GM04503 (cell line): ENCODE measurements at regions not wholly inside any gene's neighbourhood (a gene's known extent, or its start where the extent isn't known, plus 50 kb on each side); places are given as distances from the start of the nearest gene placed in this dataset.

ENCODE experiments used
- DNase-seq: peaks from one replicate; pipeline ENCODE4 v3.0.0-alpha.2; 2012; ENCODE audit warnings: low read depth

DNA sequence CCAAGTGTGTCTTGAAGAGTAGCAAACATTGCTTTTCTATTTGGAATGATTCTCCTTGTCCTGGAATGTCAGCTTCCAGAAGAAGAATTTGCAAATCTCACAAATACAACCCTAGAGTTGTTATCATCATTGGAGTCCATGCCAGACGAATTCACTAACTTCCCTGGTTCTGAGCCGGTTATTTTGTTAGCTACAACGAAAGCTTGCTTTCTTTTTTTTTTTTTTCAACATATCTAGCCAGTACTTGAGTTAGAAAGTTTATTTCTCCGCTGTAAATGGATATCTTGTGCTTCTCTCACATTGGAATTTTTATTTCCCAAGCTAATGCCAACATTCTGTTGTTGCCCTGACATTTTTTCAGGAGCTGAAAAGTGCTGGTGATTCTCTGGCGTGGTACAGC is 138.1 kb upstream of the POM121L12 start:
- no peak for DNase-seq

DNA sequence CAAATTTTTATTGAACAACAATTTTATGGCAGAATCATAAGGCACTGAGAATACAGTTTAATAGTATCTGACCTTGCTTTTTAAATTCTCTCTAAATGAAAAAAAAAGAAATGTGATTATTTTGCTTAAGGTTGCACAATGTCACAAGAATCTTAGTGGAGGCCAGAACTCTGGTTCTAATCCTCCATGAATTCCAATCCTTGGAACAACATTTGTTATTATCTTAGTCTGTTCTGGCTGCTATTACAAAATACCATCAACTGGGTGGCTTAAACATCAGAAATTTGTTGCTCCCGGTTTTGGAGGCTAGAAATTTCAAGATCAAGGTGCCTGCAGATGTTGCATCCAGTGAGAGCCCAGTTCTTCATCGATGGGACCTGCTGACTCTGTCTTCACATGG is 158.2 kb upstream of the POM121L12 start:
- no peak for DNase-seq

DNA sequence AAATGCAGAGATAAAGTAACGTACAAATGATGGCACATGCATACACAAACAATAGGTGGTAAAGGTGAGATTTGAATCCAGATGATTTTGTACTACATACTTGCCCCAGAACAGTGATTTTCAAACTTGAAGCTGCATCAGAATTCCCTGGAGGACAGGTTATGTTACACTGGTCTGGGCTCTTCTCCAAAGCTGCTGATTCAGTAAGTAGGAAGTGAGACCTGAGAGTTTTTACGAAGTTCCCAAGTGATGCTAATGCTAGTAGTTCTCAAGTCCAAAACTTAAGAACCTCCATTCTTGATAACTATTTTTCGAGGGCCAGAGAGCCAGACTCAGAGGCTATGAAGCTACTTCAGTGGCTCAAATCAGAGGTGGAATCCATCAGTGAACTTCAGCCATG is 159.0 kb upstream of the POM121L12 start:
- no peak for DNase-seq

DNA sequence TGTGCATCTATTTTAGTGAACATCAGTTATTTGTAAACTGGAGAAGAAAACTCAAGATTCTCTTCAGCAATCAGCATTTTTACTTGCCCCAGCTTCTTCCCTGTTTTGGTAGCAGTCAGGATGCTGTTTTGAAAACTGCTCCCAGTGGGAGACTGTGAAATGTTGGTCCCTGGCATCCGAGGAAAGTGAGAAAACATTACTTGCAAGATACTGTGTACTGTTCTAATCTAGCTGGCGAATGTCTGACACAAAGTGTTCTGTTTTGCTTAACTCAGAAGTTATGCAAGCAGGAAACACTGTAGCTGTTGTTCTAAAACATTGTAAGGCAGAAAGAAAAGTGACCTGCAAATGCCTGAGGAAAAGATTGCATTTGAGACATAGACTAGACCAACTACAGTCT is 171.8 kb upstream of the POM121L12 start:
- DNase-seq: no peak

DNA sequence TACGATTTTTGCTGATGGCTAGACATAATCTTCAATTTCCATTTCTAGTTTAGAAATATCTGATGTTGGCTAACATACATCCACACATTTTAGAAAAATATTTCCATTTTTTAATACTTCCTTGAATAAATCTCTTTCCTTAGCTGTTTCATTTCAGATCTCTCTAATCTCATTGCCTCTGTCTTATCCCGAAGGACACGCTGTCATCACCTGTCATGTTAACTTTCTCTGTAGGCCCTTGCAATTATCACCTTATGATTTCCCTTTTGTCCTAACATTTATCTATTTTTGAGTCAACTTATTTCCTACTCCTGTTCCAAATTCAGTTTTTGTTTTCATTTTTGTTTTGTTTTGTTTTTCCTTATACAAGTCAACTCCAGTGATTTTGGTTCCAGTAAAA is 173.1 kb upstream of the POM121L12 start:
- no peak for DNase-seq

DNA sequence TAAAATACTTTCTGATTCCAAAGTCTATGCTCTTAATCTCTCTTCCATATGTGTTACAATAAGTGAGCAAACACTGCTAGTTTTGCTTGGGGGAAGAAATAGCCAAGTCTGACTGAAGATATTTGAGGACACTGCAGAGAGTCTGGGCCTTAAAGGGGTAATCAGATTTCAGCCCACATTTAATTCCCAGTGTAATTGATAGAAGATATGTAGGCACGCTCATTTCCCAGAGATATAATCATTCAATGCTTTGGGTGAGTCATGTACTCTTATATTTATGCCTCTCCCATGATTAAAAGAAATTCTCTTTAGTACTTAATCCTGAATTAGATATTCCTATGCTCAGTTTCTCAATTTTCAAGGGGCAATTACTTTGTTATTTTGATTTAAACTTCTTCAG is 178.1 kb upstream of the POM121L12 start:
- no peak for DNase-seq

DNA sequence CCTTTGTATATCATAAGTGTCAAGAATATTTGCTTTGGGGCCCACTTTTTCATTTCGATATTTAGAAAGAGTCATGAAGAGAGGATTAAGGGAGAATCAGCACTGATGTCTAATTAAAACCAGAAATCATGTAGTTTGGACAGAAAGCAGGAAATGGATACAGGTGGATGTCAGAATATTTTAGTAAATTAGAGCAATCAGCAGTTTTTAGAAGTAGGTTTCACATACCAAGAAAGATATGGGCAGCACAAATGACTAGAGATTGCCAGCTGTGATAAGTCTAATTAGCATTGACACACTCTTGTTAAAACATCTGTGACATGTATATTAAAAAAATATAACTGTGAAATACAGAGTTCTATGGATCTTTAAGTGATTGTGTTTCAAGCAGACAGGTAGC is 180.8 kb upstream of the POM121L12 start:
- no peak for DNase-seq

DNA sequence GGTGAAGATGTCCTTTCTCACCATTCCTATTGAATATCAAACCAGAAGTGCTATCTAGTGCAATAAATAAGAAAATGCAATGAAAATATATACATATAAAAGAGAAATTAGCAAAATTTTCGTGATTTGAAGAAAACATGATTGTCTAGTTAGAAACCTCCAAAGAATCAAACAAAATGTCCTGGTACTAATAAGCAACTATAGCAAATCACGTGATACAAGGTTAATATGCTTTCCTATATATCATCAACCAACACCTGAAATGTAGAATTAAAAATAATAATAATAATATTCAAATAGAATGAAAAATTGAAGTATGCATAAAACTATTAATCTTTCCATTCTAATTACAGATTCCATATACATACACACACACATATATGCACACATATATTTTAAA is 183.9 kb upstream of the POM121L12 start:
- DNase-seq: no peak

DNA sequence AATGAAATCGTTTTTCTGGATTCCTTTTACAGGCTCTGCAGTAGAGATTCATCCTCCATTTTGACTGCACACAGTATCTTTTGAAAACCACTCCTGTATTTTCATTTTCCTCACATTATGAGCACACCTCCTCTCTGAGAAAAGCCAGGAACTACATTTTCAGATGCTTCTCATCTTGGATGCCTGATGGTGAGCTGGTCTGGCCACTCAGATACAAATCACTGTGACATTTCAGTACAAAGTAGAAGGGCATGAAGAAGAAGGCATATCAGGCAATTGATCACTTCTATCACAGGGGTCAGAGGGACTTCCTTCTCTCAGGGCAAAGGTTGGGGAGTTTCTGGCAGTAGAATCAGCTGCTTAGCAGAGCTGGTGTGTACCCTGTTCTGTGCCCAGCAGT is 192.0 kb upstream of the POM121L12 start:
- no peak for DNase-seq

DNA sequence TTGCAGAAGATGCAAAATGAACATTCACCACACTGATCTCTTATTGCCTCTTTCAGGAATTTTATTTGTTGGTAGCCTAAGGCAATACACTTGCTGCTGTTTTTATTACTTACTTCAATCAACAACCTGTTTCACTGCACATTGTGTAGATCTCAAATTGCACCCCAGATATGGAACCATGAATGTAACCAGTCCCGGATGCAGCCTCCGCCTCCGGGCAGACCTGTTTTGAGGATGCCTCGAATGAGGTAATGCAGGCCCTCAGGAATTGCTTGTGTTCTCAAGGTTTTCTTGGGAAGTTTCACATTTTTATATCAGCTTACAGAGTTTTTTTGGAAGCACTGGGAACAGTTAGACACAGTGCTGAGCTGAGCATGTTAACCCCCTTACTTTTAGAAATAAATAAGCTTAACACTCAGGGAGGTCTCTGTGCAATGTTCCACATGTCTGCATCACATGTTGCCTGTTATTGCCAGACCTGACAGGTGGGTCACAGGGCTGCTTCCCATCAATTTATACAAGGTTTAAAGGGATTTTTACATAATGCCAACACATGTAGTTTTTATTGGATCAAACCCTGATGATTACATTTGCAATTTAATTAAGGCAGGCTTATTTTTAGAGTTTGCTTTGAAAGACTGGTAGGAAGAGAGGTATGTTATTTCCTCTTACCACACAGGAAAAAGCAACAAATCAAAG is 193.1 kb upstream of the POM121L12 start:
- no peak for DNase-seq

DNA sequence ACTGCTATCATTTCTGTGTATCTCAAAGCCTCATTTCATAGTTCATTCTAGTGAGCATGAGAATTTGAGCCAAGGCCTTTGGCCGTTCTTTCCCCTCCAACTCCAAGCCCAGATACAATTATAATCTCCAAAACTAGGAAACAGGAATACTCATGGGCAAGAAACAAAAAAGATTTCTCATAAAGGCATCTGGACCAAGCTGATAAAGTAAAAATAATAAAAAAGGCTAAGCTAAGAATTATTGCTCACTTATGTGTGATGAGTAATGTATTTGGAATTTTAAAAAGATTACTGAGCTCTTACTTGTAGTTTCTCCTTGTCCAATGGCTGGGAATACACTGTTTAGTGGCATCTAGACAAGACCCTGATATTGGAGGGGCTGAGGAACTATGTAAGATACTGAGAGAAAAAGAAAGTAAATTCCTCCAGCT is 196.4 kb upstream of the POM121L12 start:
- no peak for DNase-seq

DNA sequence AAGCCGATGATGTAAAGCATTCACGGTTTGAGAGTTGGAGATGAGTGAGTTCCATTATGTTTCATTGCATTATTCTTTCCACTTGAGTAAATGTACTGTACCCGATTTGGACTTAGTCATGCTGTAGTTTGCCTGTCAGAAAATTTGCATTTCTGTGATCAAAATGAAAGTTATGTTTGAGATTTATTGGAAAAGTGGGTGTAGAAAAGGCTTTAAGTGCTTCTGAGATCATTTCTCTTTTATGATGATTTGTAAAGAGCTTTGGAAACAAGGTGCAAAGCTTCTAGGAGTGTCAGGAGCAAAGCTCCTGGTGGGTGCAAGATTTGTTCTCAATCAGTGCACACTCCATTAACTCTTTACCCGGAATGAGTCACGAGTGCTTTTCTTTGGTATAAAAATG is 204.1 kb upstream of the POM121L12 start:
- DNase-seq: no peak

DNA sequence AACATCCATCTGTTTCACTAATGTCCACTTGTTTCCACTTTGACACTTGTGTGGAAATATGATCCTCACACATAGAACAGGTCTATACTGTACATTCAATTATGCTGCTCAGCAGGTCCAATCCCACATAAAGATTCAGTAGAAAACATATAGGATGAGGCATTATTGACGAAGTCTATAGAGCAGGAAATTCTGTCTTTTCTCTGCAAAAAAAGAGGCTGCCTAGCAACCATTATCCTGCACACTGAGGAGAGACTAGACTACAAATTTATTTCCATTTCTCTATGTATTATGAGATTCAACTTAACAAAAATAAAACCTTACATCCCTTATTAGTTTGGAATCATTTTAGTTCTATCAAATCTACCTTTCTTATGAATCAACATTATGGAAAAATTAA is 204.6 kb upstream of the POM121L12 start:
- no peak for DNase-seq

DNA sequence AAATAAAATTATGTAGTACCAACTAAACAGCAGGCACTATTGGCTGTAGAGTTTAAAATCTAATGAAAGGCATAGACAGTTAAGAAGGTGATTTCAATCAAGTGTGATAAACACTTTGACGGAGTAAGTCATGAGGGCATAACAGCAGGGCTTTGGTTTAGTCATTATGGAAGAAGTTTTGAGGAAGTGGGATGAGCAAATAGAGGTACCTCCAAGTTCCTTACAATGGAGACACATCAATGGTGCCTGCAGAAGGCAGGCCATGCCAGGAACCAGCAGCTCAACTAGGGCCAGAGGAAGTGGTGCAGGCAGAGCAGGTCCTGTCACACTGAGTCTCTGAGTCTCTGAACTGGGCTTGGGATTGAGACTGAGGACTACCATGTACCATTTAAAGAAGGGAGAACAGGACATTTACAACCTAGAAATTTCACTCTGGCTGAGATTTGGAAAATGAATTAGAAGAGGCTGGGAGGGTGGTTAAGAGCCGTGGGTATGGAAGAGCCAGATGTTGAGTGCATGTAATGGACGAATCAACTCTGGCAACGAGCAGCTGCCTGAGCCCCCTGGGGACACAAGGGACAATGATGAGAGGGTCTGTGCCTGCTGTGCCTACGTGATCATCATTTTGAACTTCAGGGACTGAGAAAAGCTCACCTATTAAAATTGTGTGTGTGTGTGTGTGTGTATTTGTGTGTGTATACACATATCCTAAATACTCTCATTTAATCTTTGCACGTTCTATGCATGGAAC is 208.7 kb upstream of the POM121L12 start:
- no peak for DNase-seq

DNA sequence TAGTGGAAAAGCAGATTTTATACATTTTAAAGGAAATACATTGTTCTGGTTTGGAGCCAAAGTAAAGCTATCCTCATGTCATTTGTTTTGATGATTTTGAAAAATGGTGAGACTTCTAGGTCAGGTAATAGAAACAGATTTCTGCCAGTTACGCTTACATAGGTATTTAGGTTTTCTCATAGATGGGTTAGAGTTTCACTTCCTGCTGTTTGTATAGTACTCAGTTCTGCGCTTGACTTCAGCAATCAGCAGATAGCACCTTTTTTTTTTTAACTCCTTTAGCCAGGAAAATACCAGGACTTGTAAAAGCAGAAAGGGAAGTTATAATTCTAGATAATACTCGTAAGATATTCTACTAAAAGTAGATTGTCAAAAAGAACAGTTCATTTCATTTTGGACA is 209.8 kb upstream of the POM121L12 start:
- no peak for DNase-seq

DNA sequence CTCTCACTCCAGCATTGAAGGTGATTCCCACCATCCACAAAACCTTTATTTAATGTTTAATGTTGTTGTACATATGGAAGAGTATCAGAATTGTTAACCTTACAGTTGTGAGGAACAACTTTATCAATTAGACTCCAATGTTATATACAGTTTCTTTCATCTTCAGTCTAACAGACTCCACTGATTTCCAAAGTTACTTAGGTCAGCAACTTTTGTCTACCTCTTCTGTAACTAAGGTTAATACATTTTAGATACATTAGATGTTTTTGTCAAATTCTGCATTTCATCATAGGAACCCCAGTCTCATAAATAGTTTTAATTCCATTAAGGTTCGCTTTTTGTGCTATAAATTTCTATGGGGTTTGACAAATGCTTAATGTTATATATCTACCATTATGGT is 223.9 kb upstream of the POM121L12 start:
- no peak for DNase-seq

DNA sequence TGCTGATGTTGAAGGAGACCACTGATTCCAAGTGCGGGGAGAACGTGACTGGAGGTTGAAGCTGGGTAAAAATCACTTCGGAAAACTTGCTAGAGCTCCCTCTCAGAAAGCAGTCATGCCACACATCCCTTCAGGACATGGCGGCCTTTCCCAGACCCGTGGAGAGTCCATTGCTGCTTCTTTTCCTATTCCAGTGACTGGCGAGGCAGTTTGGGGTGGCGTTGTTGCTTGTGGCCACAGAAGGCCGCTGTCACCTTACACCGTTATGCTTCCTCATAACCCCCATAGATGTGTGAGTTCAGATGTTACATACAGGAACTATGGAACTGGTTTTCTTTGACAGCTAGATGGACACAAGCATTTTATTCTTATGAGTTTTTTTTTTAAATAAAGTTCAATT is 235.6 kb upstream of the POM121L12 start:
- no peak for DNase-seq

DNA sequence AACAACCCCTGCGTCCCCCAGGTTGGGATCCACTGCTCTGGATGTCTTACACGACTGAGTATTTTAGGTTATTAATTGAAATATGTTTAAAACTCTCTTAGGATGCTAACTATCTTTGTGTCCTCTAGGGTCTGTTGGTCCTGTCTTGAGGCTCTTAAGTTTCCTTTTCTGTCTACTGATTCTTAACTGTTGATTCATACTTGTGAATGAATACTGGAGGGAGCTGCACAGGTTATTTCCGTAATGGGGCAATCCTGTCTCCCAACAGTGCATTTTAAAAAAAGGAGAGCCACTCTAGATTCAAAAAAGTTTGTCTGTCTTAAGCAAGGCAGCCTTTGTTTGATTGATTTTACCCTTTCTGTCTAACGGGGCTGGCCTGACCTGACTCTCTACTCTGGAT is 237.6 kb upstream of the POM121L12 start:
- DNase-seq: no peak

DNA sequence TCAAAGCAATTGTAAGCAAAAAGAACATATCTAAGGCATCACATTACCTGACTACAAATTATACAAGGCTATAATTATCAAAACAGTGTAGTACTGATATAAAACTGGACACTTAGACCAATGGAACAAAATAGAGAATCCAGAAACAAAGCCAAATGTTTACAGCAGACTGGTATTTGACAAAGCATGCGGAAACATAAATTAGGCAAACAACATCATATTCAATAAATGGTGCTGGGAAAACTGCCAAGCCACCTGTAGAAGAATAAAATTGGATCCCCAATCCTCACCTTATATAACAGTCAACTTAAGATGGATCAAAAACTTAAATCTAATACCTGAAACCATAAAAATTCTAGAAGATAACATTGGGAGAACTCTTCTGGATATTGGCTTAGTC is 240.8 kb upstream of the POM121L12 start:
- DNase-seq: no peak

DNA sequence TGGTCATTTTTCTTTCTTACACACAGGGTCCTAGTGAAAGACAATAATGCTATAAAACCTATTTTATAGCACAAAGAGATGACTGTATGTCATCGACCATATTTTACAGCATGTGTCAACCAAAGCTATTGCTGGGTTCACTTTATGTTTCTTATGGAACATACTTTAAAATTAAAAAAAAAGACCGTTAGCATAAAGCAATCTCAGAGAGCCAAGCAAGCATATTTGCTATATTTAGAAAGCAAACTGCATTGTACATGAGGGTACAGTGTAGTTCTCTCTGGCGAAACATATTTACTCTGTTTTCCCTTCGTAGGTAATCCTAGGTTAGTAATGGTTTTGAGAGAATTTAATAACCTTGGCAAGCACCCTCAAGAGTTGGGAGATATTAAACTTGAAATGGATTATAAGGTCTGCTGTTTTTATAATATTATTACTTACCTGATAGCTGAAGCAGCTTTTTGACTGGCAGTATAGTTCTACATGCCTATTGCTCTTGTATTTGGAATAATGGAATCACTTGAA is 244.2 kb upstream of the POM121L12 start:
- DNase-seq: no peak

DNA sequence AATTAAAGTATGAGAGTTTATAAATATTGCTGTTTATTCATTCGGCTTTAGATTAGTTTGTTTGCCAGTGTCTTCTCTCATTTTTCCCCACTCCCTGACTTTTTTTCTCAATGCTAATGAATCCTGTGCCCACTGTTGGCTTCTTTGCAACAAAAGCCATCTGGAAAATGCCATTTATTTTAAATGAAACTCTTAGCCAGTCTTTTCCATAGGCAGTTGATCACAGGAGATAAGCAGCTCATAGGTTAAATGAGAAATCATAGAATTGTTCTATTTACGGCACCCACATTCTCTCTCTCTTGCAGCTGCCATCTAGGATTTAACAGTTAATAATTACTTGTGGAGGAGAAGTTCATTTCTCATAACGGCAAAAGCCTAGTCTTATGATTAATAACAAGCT is 249.3 kb upstream of the POM121L12 start:
- DNase-seq: no peak

DNA sequence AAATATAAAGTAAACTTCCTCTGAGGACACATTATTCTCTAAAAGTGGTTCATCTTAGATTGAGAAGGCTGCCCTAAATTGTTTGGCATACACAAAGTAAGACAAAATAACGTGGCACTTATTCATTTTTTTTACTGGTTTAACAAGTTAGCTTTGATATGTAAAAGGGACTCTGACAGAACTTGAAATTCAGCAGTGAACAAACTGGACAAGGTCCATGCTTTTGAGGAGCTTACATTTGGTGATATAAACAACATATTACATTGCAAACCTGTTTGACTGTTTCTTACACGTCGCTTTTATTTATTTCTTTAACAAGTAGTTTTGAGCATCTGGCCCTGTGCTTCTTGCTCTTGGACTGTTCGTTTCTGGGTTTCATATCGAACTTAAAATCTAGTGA is 253.1 kb upstream of the POM121L12 start:
- DNase-seq: no peak

DNA sequence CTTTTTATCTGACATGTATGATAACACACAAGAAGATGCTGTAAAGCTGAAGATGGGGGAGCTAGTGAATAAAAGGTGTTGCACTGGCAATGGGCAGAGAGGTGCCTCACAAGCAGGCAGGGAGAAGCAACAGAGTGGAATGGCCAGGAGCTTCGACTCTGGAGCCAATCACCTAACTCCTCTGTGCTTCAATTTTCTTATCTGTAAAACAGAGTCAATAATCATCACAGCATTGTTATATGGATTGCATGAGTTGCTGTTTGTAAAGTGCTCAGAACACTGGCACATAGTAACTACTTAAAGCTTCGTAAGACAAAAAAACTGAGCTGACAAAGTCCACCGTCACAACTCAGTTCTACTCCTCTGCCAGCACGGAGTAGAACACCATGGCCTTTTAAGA is 254.2 kb upstream of the POM121L12 start:
- DNase-seq: no peak

DNA sequence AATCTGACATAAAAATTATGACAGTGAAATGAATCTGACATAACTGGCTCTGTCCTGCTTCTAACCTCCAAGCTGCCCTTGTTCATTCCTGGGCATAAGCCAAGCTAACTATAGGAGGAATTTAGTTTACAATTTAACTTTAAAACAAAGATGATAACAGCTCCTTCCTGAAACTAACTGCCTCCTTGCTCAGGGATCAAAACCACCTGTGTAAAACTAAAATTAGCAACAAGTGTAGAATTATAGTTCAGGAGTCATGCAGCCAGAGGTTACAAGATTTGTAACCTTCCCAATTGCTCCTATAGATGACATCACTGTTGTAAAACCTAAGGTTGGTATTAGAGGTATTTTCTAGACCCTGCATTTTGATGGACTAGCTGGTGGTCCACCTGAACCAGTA is 256.4 kb upstream of the POM121L12 start:
- no peak for DNase-seq
